Gastrocnemius medialis (tissue), 4 donors: ENCODE measurements at regions not wholly inside any gene's neighbourhood (a gene's known extent, or its start where the extent isn't known, plus 50 kb on each side); places are given as distances from the start of the nearest gene placed in this dataset.

Experiments used
- ATAC-seq, 2 donors: fragments of 150-250 bp; one replicate each; pipeline ENCODE4 v1.9.1; 2016
- DNase-seq, 2 donors: peaks; one replicate each; pipeline ENCODE4 v3.0.0-alpha.2; 2019
- H3K27ac ChIP-seq, 4 donors: fragments of 200-600 bp; sonication (generic); 1 replicate in 1 of 4; 2 replicates in 3 of 4; pipeline ENCODE4 v1.5.1; 2016 to 2018; ENCODE audit warnings: mild to moderate bottlenecking in 2 of 4, moderate library complexity in 1 of 4
- H3K27me3 ChIP-seq, 3 donors: fragments of 200-600 bp; sonication (generic) in 2 of 3; 1 replicate in 1 of 3; 2 replicates in 2 of 3; pipeline versions ENCODE4 v1.5.1 to v1.6.0; 2016 to 2019; ENCODE audit warnings: mild to moderate bottlenecking in 1 of 3, moderate library complexity in 1 of 3
- H3K36me3 ChIP-seq, 2 donors: fragments of 200-600 bp; sonication (generic) in 1 of 2; one replicate each; pipeline ENCODE4 v1.5.1; 2017 to 2018
- H3K4me1 ChIP-seq, 2 donors: fragments of 200-600 bp; sonication (generic) in 1 of 2; one replicate each; pipeline ENCODE4 v1.5.1; 2016 to 2017; ENCODE audit warnings: mild to moderate bottlenecking in 2 of 2
- H3K4me3 ChIP-seq, 4 donors: fragments of 200-600 bp; sonication (generic) in 3 of 4; 1 replicate in 1 of 4; 2 replicates in 3 of 4; pipeline ENCODE4 v1.5.1; 2016 to 2019; ENCODE audit warnings: mild to moderate bottlenecking in 2 of 4
- H3K9me3 ChIP-seq, 3 donors: fragments of 200-600 bp; sonication (generic) in 2 of 3; 1 replicate in 1 of 3; 2 replicates in 2 of 3; pipeline ENCODE4 v1.5.1; 2016 to 2019
- POLR2A ChIP-seq, 2 donors: fragments of 450-650 bp; IDR thresholded peaks; one replicate each; pipeline ENCODE4 v1.6.1; 2017; ENCODE audit warnings: antibody characterized with exemption in 2 of 2, mild to moderate bottlenecking in 2 of 2, moderate library complexity in 2 of 2
- in situ Hi-C, 4 donors: fragments of 200-750 bp; cut with MboI; loops; one replicate each; pipeline versions ENCODE4 v1.15.0 to v1.8.0; 2017; ENCODE audit warnings: low sequenced_read_pairs in 4 of 4
- intact Hi-C: fragments of 100-400 bp; cut with DNase I; formaldehyde crosslinking; loops from one replicate; pipeline ENCODE4 v1.15.1; 2023; ENCODE audit warnings: low total_unique reads
- TF ChIP-seq, protein P1 (sequence below), 5 experiments: fragments of 450-650 bp in 3 of 5; fragments of 200-600 bp in 2 of 5; sonication (generic) in 2 of 5; IDR thresholded peaks in 4 of 5; conservative IDR thresholded peaks in 1 of 5; 1 replicate in 4 of 5; 2 replicates in 1 of 5; pipeline ENCODE4 v1.5.1; 2016 to 2019; ENCODE audit warnings: antibody characterized with exemption in 5 of 5, mild to moderate bottlenecking in 3 of 5, moderate library complexity in 3 of 5

DNA sequence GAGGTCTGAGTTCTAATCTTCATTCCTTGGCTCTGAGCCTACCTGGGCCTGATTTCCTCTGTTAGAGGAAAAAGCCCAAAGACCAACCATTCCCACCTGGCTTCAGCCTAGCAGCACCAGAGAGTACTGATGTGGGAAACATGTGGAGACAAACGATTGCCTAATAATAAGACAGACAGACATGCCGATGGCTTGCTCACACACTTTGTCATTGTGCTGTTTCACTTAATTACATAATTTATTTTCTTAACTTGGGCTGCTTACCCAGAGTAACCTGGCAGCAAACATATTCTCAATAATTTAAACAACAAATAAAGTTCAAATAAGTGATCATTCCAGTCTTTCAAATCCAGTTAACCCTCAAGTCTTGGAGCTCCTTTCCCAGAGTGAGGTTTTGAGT is 83.4 kb downstream of the MAF start:
- Histone ChIP-seq H3K4me1 (no peaks in the 10 kb centered on the region), H3K4me3 (no peak overlapping the region), H3K27me3 (no peaks in the 10 kb centered on the region), H3K27ac (no peak overlapping the region), H3K36me3 (no peaks in the 10 kb centered on the region), H3K9me3 (no peaks in the 10 kb centered on the region)
- DNase-seq (no peak), ATAC-seq (no peak)
- in situ Hi-C loops, result no loop called here
- intact Hi-C loops, result no loop called here
- no peak for TF ChIP-seq POLR2A (IDR thresholded peaks at IDR 0.05)
- TF ChIP-seq, protein P1, sequence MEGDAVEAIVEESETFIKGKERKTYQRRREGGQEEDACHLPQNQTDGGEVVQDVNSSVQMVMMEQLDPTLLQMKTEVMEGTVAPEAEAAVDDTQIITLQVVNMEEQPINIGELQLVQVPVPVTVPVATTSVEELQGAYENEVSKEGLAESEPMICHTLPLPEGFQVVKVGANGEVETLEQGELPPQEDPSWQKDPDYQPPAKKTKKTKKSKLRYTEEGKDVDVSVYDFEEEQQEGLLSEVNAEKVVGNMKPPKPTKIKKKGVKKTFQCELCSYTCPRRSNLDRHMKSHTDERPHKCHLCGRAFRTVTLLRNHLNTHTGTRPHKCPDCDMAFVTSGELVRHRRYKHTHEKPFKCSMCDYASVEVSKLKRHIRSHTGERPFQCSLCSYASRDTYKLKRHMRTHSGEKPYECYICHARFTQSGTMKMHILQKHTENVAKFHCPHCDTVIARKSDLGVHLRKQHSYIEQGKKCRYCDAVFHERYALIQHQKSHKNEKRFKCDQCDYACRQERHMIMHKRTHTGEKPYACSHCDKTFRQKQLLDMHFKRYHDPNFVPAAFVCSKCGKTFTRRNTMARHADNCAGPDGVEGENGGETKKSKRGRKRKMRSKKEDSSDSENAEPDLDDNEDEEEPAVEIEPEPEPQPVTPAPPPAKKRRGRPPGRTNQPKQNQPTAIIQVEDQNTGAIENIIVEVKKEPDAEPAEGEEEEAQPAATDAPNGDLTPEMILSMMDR (IDR thresholded peaks at IDR 0.05 in 4 of 5, conservative IDR thresholded peaks at IDR 0.05 in 1 of 5), result no peak

DNA sequence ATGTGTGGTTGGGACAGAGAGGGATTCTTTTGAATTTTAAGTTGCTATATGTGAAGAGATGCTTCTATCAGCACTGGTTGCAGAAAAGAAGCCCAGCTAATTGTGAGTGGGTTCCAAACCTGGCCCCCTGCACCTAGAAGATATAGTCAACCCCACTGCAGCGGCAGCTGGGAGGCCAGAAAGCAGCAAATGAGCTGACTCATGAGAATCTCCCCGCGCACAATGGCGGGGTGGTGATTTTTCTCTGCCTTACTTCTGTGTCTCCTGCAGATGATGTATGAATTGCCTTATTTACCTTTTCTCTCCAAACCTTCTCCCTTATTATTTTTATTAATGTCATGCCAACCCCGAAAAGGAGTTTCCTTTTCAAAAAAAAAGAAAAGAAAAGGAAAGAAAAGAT is 89.7 kb downstream of the MAF start:
- DNase-seq, result no peak
- Histone ChIP-seq H3K4me3 (no peak overlapping the region), H3K27me3 (no peaks in the 10 kb centered on the region), H3K9me3 (no peaks in the 10 kb centered on the region), H3K27ac (no peak overlapping the region), H3K36me3 (no peaks in the 10 kb centered on the region), H3K4me1 (peaks cover 7 to 10% of the 10 kb centered on the region in 2 donors)
- TF ChIP-seq, protein P1 (IDR thresholded peaks at IDR 0.05 in 4 of 5, conservative IDR thresholded peaks at IDR 0.05 in 1 of 5), result no peak
- TF ChIP-seq POLR2A (IDR thresholded peaks at IDR 0.05), result no peak
- no peak for ATAC-seq
- intact Hi-C loops, result no loop called here
- in situ Hi-C loops, result no loop called here

DNA sequence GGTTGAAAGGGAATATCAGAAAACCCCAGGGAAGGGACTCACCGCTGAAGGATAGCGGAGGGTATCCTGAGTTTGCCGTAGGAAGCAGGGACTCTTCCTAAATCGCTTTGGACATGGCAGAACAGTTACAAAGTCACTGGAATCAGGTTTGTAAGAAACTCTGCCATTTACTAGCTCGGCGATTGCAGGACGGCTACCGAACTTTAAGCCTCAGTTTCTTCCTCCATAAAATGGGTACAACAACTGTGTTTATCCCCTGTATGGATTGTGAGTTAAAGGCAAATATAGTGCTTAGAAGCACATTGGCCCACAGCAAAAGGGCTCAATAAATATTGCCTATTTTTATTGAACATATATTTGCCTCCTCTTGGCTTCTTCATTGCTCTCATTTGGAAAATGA is 90.6 kb downstream of the MAF start:
- Histone ChIP-seq H3K27ac (peak overlapping the region in 2 of 4 donors; percentile 32 to 44), H3K4me3 (no peak overlapping the region), H3K9me3 (no peaks in the 10 kb centered on the region), H3K27me3 (no peaks in the 10 kb centered on the region), H3K4me1 (peaks cover 7 to 10% of the 10 kb centered on the region in 2 donors), H3K36me3 (no peaks in the 10 kb centered on the region)
- DNase-seq, result no peak
- intact Hi-C loops (no loop called here), in situ Hi-C loops (no loop called here)
- ATAC-seq, result no peak
- TF ChIP-seq, protein P1 (IDR thresholded peaks at IDR 0.05 in 4 of 5, conservative IDR thresholded peaks at IDR 0.05 in 1 of 5), result no peak
- no peak for TF ChIP-seq POLR2A (IDR thresholded peaks at IDR 0.05)

DNA sequence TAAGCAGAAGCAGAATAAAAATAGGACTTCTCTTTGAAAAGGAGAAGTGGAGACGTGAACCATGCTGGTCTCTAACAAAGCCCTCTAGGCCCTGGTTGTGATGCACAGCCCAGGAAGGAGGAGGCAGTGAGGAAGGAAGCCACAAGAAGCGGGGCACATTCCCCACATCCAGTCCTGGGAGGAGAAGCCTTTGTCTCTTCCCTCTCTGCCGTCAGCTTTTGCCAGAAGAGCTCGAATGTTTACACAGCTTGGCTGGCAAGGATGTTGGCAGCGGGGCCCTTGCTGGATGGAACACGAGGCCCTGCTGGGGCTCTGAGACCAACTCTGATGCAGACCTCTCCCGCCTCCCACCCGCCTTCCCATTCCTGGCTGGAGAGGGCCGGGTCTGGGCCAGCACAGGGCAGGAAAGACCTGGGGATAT is 91.3 kb downstream of the MAF start:
- H3K27ac ChIP-seq, result peak overlapping the region in 2 of 4 donors; percentile 32 to 44
- TF ChIP-seq, protein P1 (IDR thresholded peaks at IDR 0.05 in 4 of 5, conservative IDR thresholded peaks at IDR 0.05 in 1 of 5), result no peak
- in situ Hi-C loops (no loop called here), intact Hi-C loops (no loop called here)
- no peaks in the 10 kb centered on the region for H3K9me3 ChIP-seq
- ATAC-seq, result peak; percentile 51 to 74
- peak; percentile 44 to 60 for DNase-seq
- peaks cover 7 to 10% of the 10 kb centered on the region in 2 donors for H3K4me1 ChIP-seq
- no peaks in the 10 kb centered on the region for H3K27me3 ChIP-seq
- no peak overlapping the region for H3K4me3 ChIP-seq
- no peaks in the 10 kb centered on the region for H3K36me3 ChIP-seq

DNA sequence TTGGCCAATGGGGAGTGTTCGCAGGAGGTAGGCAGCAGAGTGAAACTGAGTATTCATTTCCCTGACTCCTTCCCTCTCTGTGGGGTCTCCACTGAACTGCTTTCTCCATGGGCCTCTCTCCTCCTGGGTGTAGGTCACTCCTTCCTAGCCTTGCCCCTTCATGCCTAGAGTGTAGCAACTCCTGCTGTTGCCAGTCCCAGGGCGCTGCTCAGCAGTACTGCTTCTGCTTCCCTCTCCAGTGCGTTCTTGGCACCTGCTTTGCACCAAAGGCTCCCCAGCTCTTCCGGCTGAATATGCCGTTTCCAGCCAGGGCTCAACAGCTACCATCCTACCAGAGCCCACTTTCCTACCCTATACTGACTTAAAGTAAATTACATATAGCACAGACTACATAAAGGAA is 92.2 kb downstream of the MAF start:
- Histone ChIP-seq H3K4me3 (no peak overlapping the region), H3K4me1 (peaks cover 7 to 10% of the 10 kb centered on the region in 2 donors), H3K9me3 (no peaks in the 10 kb centered on the region), H3K36me3 (no peaks in the 10 kb centered on the region), H3K27ac (no peak overlapping the region), H3K27me3 (no peaks in the 10 kb centered on the region)
- TF ChIP-seq POLR2A (IDR thresholded peaks at IDR 0.05), result no peak
- TF ChIP-seq, protein P1 (IDR thresholded peaks at IDR 0.05 in 4 of 5, conservative IDR thresholded peaks at IDR 0.05 in 1 of 5), result no peak
- peak; percentile 26 to 34 for ATAC-seq
- intact Hi-C loops, result no loop called here
- peak in 1 of 2 donors; percentile 33 for DNase-seq
- in situ Hi-C loops, result no loop called here
